CD14-positive monocyte (primary cell): ENCODE measurements at regions not wholly inside any gene's neighbourhood (a gene's known extent, or its start where the extent isn't known, plus 50 kb on each side); places are given as distances from the start of the nearest gene placed in this dataset.

Experiments
- DNase-seq, 3 donors: peaks; one replicate each; pipeline ENCODE4 v3.0.0-alpha.2; 2011 to 2022
- H2AFZ ChIP-seq: 2 replicates; pipeline ENCODE4 v1.6.0; 2012; ENCODE audit warnings: mild to moderate bottlenecking, low read depth, low read length, inconsistent platforms; ENCODE audit not compliant: insufficient read depth, poor library complexity, severe bottlenecking
- H3K27ac ChIP-seq, 2 donors: 1 replicate in 1 of 2; 2 replicates in 1 of 2; pipeline ENCODE4 v1.5.1; 2012 to 2013; ENCODE audit warnings: low read length in 2 of 2, control low read depth in 1 of 2, inconsistent platforms in 1 of 2, low read depth in 1 of 2, mild to moderate bottlenecking in 1 of 2
- H3K27me3 ChIP-seq, 2 donors: one replicate each; pipeline versions ENCODE4 v1.6.0 to v1.6.1; 2011 to 2013; ENCODE audit warnings: low read length in 2 of 2; ENCODE audit not compliant: control insufficient read depth in 2 of 2, insufficient read depth in 2 of 2
- H3K36me3 ChIP-seq, 2 donors: replicated peaks in 1 of 2; 1 replicate in 1 of 2; 2 replicates in 1 of 2; pipeline versions ENCODE4 v1.5.1 to v1.6.1; 2012 to 2013; ENCODE audit warnings: low read length in 2 of 2, control low read depth in 1 of 2, inconsistent platforms in 1 of 2, mild to moderate bottlenecking in 1 of 2; ENCODE audit not compliant: insufficient read depth in 2 of 2, control insufficient read depth in 1 of 2
- H3K4me1 ChIP-seq, 2 donors: 1 replicate in 1 of 2; 2 replicates in 1 of 2; pipeline versions ENCODE4 v1.5.1 to v1.6.1; 2012 to 2013; ENCODE audit warnings: low read length in 2 of 2, control low read depth in 1 of 2, inconsistent platforms in 1 of 2, mild to moderate bottlenecking in 1 of 2, moderate library complexity in 1 of 2; ENCODE audit not compliant: insufficient read depth in 2 of 2, control insufficient read depth in 1 of 2
- H3K4me2 ChIP-seq: replicated peaks from 2 replicates; pipeline ENCODE3; 2012; ENCODE audit warnings: low read length, moderate library complexity, mild to moderate bottlenecking; ENCODE audit not compliant: poor library complexity, severe bottlenecking; ENCODE audit errors: extremely low read depth
- H3K4me3 ChIP-seq, 3 experiments: fragments of 200-600 bp in 1 of 3; sonication (generic) in 1 of 3; replicated peaks in 1 of 3; 1 replicate in 2 of 3; 2 replicates in 1 of 3; pipeline ENCODE4 v1.5.1; 2011 to 2013; ENCODE audit warnings: low read length in 3 of 3, mild to moderate bottlenecking in 3 of 3, control low read depth in 2 of 3, low read depth in 2 of 3, inconsistent platforms in 1 of 3, moderate library complexity in 1 of 3
- H3K79me2 ChIP-seq: 2 replicates; pipeline ENCODE4 v1.6.0; 2012; ENCODE audit warnings: mild to moderate bottlenecking, control low read depth, inconsistent platforms, low read length, moderate library complexity; ENCODE audit not compliant: insufficient read depth
- H3K9ac ChIP-seq: 2 replicates; pipeline ENCODE4 v1.6.0; 2017; ENCODE audit warnings: low read length, mild to moderate bottlenecking; ENCODE audit not compliant: insufficient read depth, poor library complexity, severe bottlenecking
- H3K9me3 ChIP-seq, 2 donors: replicated peaks in 1 of 2; 1 replicate in 1 of 2; 2 replicates in 1 of 2; pipeline versions ENCODE4 v1.5.1 to v1.6.1; 2012 to 2013; ENCODE audit warnings: low read length in 2 of 2, control low read depth in 1 of 2; ENCODE audit not compliant: control insufficient read depth in 1 of 2, insufficient read depth in 1 of 2
- H4K20me1 ChIP-seq: 2 replicates; pipeline ENCODE4 v1.6.0; 2012; ENCODE audit warnings: mild to moderate bottlenecking, low read length, control low read depth, moderate library complexity; ENCODE audit not compliant: insufficient read depth
- H3K27ac Mint-ChIP-seq, 7 donors: one replicate each; pipeline ENCODE4 v1.8.0; 2020; ENCODE audit warnings: mild to moderate bottlenecking in 7 of 7, mixed read lengths in 7 of 7, moderate library complexity in 6 of 7, inconsistent platforms in 2 of 7
- H3K27me3 Mint-ChIP-seq, 3 donors: one replicate each; pipeline ENCODE4 v1.8.0; 2021 to 2022; ENCODE audit warnings: low read depth in 3 of 3, mild to moderate bottlenecking in 3 of 3, mixed read lengths in 3 of 3, moderate library complexity in 3 of 3, inconsistent platforms in 1 of 3
- H3K36me3 Mint-ChIP-seq, 2 donors: one replicate each; pipeline ENCODE4 v1.8.0; 2020; ENCODE audit warnings: mixed read lengths in 2 of 2, inconsistent platforms in 1 of 2, mild to moderate bottlenecking in 1 of 2
- H3K4me1 Mint-ChIP-seq: one replicate; pipeline ENCODE4 v1.8.0; 2020; ENCODE audit warnings: mild to moderate bottlenecking, mixed read lengths
- H3K4me3 Mint-ChIP-seq, 2 donors: one replicate each; pipeline ENCODE4 v1.8.0; 2020; ENCODE audit warnings: mild to moderate bottlenecking in 2 of 2, mixed read lengths in 2 of 2, moderate library complexity in 1 of 2
- H3K9me3 Mint-ChIP-seq, 7 donors: one replicate each; pipeline ENCODE4 v1.8.0; 2020 to 2022; ENCODE audit warnings: mixed read lengths in 7 of 7, mild to moderate bottlenecking in 6 of 7, moderate library complexity in 6 of 7, inconsistent platforms in 2 of 7
- WGBS: methylation state at CpG from one replicate; pipeline ENCODE4 v1.1.5; 2013; ENCODE audit warnings: missing lambda C conversion rate; ENCODE audit not compliant: insufficient coverage; 5-methylcytosine and 5-hydroxymethylcytosine counted together
- intact Hi-C, 2 donors: fragments of 100-400 bp; cut with micrococcal nuclease; formaldehyde crosslinking; loops; one replicate each; pipeline versions ENCODE4 v1.15.0 to v1.15.1; 2023
- TF ChIP-seq, protein P1 (sequence below): fragments of 200-600 bp; IDR thresholded peaks from one replicate; pipeline ENCODE4 v1.8.0; 2022; ENCODE audit warnings: antibody characterized with exemption, mild to moderate bottlenecking

DNA sequence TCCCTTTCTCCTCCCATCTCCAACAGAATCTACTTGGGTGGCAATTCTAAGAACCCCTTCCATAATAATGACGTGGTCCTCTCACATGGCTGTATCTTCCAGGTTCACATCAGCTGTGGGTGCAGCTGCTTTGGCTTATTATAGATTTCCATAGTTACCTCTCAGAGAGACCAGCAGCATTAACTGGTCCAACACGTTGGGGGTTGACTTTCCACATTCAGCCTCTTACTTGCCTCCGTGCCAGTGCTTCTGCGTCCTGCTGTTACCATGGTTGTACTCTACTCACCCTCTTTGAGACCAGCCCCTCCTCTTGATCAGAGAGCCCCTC, 570.7 kb downstream of the PLCL1 start:
- Histone ChIP-seq H3K36me3 (no peaks in the 10 kb centered on the region), H3K27ac (no peak overlapping the region), H3K9me3 (no peaks in the 10 kb centered on the region), H3K27me3 (no peaks in the 10 kb centered on the region), H4K20me1 (no peaks in the 10 kb centered on the region), H3K9ac (no peak overlapping the region), H2AFZ (no peak overlapping the region), H3K4me2 (no peak overlapping the region), H3K79me2 (no peaks in the 10 kb centered on the region), H3K4me3 (no peak overlapping the region), H3K4me1 (no peaks in the 10 kb centered on the region)
- no peak for DNase-seq
- whole genome bisulfite sequencing: 86% methylated on average over 3 of the region's 4 CpGs
- no peak overlapping the region for H3K27ac Mint-ChIP-seq
- TF ChIP-seq, protein P1, sequence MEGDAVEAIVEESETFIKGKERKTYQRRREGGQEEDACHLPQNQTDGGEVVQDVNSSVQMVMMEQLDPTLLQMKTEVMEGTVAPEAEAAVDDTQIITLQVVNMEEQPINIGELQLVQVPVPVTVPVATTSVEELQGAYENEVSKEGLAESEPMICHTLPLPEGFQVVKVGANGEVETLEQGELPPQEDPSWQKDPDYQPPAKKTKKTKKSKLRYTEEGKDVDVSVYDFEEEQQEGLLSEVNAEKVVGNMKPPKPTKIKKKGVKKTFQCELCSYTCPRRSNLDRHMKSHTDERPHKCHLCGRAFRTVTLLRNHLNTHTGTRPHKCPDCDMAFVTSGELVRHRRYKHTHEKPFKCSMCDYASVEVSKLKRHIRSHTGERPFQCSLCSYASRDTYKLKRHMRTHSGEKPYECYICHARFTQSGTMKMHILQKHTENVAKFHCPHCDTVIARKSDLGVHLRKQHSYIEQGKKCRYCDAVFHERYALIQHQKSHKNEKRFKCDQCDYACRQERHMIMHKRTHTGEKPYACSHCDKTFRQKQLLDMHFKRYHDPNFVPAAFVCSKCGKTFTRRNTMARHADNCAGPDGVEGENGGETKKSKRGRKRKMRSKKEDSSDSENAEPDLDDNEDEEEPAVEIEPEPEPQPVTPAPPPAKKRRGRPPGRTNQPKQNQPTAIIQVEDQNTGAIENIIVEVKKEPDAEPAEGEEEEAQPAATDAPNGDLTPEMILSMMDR: no peak
- intact Hi-C loops: no loop called here
- peaks cover 0 to 11% (median 1%) of the 10 kb centered on the region in 3 donors for H3K27me3 Mint-ChIP-seq
- H3K4me1 Mint-ChIP-seq: peaks cover 5% of the 10 kb centered on the region
- no peak overlapping the region for H3K4me3 Mint-ChIP-seq
- no peaks in the 10 kb centered on the region for H3K36me3 Mint-ChIP-seq
- no peaks in the 10 kb centered on the region for H3K9me3 Mint-ChIP-seq

DNA sequence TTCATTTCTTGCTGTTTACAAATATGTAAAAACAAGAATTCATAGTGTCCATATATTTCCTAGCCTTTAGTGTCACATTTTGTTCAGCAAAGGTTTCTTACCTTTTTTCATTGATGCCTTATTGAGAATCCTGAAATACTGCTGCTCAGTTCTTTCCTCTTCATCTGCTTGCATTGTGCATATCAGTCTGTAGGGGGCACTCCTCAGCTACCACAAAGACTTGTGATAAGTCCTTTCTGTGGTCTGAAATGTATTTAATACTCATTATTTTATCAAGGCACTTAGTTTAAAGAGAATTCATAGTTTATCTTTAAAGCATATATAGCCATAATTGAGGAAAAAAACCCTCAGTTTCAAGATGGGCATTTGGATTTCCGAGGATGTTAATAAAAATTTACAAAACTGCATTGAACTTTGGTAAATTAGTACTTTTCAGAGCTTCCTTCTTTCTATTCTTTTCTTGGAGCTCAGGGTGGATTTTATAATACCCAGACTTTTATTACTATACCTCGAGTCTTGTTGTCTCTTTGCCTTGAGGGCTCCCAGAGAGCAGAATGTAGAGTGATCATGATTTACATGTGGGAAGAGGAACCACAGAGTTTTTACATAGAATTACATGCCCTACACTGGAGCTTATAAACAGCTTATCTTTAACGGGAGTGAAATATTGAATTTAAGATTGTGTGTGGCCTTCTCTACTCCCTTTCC, 570.1 kb downstream of the PLCL1 start:
- Histone ChIP-seq H3K4me3 (no peak overlapping the region), H3K9me3 (no peaks in the 10 kb centered on the region), H3K9ac (no peak overlapping the region), H3K27me3 (no peaks in the 10 kb centered on the region), H3K79me2 (no peaks in the 10 kb centered on the region), H3K4me1 (no peaks in the 10 kb centered on the region), H4K20me1 (no peaks in the 10 kb centered on the region), H3K4me2 (no peak overlapping the region), H3K27ac (no peak overlapping the region), H3K36me3 (no peaks in the 10 kb centered on the region), H2AFZ (no peak overlapping the region)
- Mint-ChIP-seq H3K27ac (no peak overlapping the region), H3K9me3 (no peaks in the 10 kb centered on the region), H3K4me1 (peaks cover 5% of the 10 kb centered on the region), H3K27me3 (peaks cover 0 to 11% (median under 1%) of the 10 kb centered on the region in 3 donors), H3K36me3 (no peaks in the 10 kb centered on the region), H3K4me3 (no peak overlapping the region)
- TF ChIP-seq, protein P1: peak; percentile 65
- intact Hi-C loops: no loop called here
- no peak for DNase-seq
- no CpG with 5 or more reads among the region's 3 CpGs for WGBS
